Pancreas (tissue), 10 donors: ENCODE measurements at regions not wholly inside any gene's neighbourhood (a gene's known extent, or its start where the extent isn't known, plus 50 kb on each side); places are given as distances from the start of the nearest gene placed in this dataset.
A peak's percentile ranks its signal among the peaks of the same experiment; 100 is the strongest.

Source experiments
- ATAC-seq, 4 donors: fragments of 200-7000 bp; cut with Tn5 transposase; one replicate each; pipeline versions ENCODE4 v1.8.0 to v1.9.1; 2020; ENCODE audit warnings: mild to moderate bottlenecking in 4 of 4, moderate library complexity in 4 of 4
- DNase-seq, 6 donors: peaks; one replicate each; pipeline ENCODE4 v3.0.0-alpha.2; 2020
- FAIRE-seq: peaks from 2 replicates; lab custom pipeline; 2012; peaks lifted over from hg19 to GRCh38; lab: Jason Lieb, UNC
- H3K27ac ChIP-seq, 4 donors: fragments of 200-600 bp; sonication (generic); 1 replicate in 3 of 4; 2 replicates in 1 of 4; pipeline versions ENCODE4 v1.5.0 to v1.8.0; 2020
- H3K27me3 ChIP-seq, 4 donors: fragments of 200-600 bp; one replicate each; pipeline ENCODE4 v1.8.0; 2021
- H3K36me3 ChIP-seq, 3 donors: fragments of 200-600 bp; sonication (generic) in 1 of 3; one replicate each; pipeline versions ENCODE4 v1.5.0 to v1.8.0; 2020 to 2021
- H3K4me1 ChIP-seq, 3 donors: fragments of 200-600 bp; one replicate each; pipeline ENCODE4 v1.8.0; 2021
- H3K4me3 ChIP-seq, 4 donors: fragments of 200-600 bp; sonication (generic) in 2 of 4; one replicate each; pipeline versions ENCODE4 v1.5.0 to v1.8.0; 2020 to 2021
- H3K9me3 ChIP-seq, 4 donors: fragments of 200-600 bp; one replicate each; pipeline ENCODE4 v1.8.0; 2021
- CTCF ChIP-seq, 4 donors: fragments of 200-600 bp; sonication (generic) in 3 of 4; IDR thresholded peaks; one replicate each; pipeline versions ENCODE4 v1.5.0 to v1.8.0; 2021; ENCODE audit warnings: antibody characterized with exemption in 4 of 4
- WGBS, 2 donors: extraction: QIAGEN DNeasy Blood & Tissue Kit; methylation state at CpG; one replicate each; pipeline ENCODE4 v1.1.7; 2013; 5-methylcytosine and 5-hydroxymethylcytosine counted together
- intact Hi-C, 3 donors: fragments of 100-400 bp; cut with DNase I; formaldehyde crosslinking; loops; one replicate each; pipeline versions ENCODE4 v1.11.1 to v1.14.2; 2022
- donor health status: healthy with polysubstance abuse.
- donor health status: DM: no; HTN: no; CAD: no; lungs with moderate emphysema.
- donor health status: DM: no; HTN: no; CAD: no.
- donor health status: control.
- donor health status: control.
- donor health status: Bipolar disorder and iron deficiency.
- donor health status: DM: yes; HTN: yes; CAD: no.
- donor health status: DM: no; HTN: no; CAD: no.
- donor health status: DM: no; HTN: no; CAD: no.
- donor health status: DM: yes; HTN: yes; CAD: no.

DNA sequence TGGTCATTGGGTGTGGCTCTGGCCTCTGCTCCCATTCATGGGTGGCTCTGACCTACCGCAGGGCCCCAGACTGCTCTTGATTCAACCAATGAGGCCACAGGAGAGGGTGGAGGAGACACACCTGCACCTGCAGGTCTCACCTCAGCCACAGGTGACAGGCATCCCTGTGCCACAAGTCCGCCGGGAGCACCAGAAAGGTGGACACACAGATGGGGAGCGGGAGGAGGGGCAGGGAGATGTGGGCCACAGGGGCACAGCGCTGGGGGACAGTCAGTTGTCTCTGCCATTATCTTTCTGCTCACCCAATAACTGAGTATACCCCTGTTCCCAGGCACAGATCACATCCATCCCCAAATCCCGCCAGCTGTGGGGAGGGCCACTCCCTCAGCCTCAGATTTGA is 189.1 kb upstream of the SALL3 start:
- DNase-seq (peak in 1 of 6 donors; percentile 31), FAIRE-seq (no peak), ATAC-seq (no peak)
- TF ChIP-seq CTCF (IDR thresholded peaks at IDR 0.05), result no peak
- intact Hi-C loops, result no loop called here
- H3K27ac ChIP-seq, result no peak overlapping the region
- H3K9me3 ChIP-seq, result no peaks in the 10 kb centered on the region
- no peaks in the 10 kb centered on the region for H3K27me3 ChIP-seq
- no peaks in the 10 kb centered on the region for H3K36me3 ChIP-seq
- WGBS, 2 donors, result 77 to 79% methylated on average over 6 of the region's 6 CpGs
- no peaks in the 10 kb centered on the region for H3K4me1 ChIP-seq
- no peak overlapping the region for H3K4me3 ChIP-seq

DNA sequence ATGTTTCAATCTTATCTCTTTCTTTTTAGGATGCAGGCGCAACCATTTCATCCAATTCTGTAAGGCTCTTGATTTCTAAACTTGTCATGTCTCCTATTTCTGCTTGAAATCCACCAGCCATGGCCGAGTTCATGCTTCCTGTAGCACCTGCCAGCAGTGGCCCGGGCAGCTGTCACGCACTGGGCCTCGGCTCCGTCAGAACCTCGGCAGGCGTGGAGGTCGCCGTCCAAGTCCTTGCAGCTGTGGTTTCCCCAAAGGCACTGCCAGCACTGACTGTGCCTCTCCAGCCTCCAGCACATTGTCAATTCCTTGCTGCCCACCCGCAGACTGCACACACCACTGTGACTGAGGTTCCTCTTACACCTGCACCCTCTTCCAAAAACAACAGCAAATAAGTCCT is 188.7 kb upstream of the SALL3 start:
- no peak for ATAC-seq
- WGBS, 2 donors, result 66 to 79% methylated on average over 11 of the region's 11 CpGs
- no peaks in the 10 kb centered on the region for H3K4me1 ChIP-seq
- DNase-seq, result no peak
- no peaks in the 10 kb centered on the region for H3K27me3 ChIP-seq
- no peaks in the 10 kb centered on the region for H3K36me3 ChIP-seq
- no peak for TF ChIP-seq CTCF (IDR thresholded peaks at IDR 0.05)
- no peak for FAIRE-seq
- H3K9me3 ChIP-seq, result no peaks in the 10 kb centered on the region
- no peak overlapping the region for H3K4me3 ChIP-seq
- H3K27ac ChIP-seq, result no peak overlapping the region
- intact Hi-C loops, result no loop called here

- FAIRE-seq (no peak), DNase-seq (no peak), ATAC-seq (no peak)
- Histone ChIP-seq H3K4me3 (no peak overlapping the region), H3K27ac (no peak overlapping the region), H3K9me3 (no peaks in the 10 kb centered on the region), H3K4me1 (no peaks in the 10 kb centered on the region), H3K36me3 (no peaks in the 10 kb centered on the region), H3K27me3 (no peaks in the 10 kb centered on the region)
- WGBS, 2 donors, result 57 to 72% methylated on average over 9 of the region's 9 CpGs
- intact Hi-C loops, result no loop called here
- no peak for TF ChIP-seq CTCF (IDR thresholded peaks at IDR 0.05)
Measured at GRCh38 chr18:78792094-78792493, 187.5 kb upstream of the SALL3 start.

DNA sequence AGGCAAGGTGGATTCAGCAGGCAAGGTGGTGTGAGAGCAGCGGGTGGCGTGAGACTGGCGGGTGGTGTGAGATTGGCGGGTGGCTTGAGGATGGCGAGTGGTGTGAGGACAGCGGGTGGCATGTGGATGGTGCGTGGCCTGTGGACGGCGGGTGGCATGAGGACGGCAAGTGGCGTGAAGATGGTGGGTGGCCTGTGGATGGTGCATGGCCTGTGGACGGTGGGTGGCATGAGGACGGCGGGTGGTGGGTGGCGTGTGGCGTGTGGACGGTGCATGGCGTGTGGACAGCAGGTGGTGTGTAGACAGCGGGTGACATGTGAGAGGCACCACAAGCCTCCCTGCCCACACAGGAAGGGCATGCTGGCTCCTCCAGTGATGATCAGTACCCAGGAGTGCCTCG is 186.9 kb upstream of the SALL3 start:
- 79 to 90% methylated on average over 20 of the region's 20 CpGs for WGBS, 2 donors
- Histone ChIP-seq H3K27me3 (no peaks in the 10 kb centered on the region), H3K4me1 (no peaks in the 10 kb centered on the region), H3K9me3 (no peaks in the 10 kb centered on the region), H3K27ac (no peak overlapping the region), H3K36me3 (no peaks in the 10 kb centered on the region), H3K4me3 (no peak overlapping the region)
- ATAC-seq (no peak), FAIRE-seq (no peak), DNase-seq (no peak)
- intact Hi-C loops, result no loop called here
- TF ChIP-seq CTCF (IDR thresholded peaks at IDR 0.05), result no peak

- Histone ChIP-seq H3K4me3 (no peak overlapping the region), H3K9me3 (no peaks in the 10 kb centered on the region), H3K27ac (no peak overlapping the region), H3K36me3 (no peaks in the 10 kb centered on the region), H3K4me1 (no peaks in the 10 kb centered on the region), H3K27me3 (no peaks in the 10 kb centered on the region)
- FAIRE-seq, result no peak
- WGBS, 2 donors, result 59 to 70% methylated on average over 19 of the region's 19 CpGs
- DNase-seq, result no peak
- no peak for ATAC-seq
- no peak for TF ChIP-seq CTCF (IDR thresholded peaks at IDR 0.05)
- intact Hi-C loops, result no loop called here
Measured at GRCh38 chr18:78793313-78794070, 186.1 kb upstream of the SALL3 start.
